Calu3 (cell line): ENCODE measurements at regions not wholly inside any gene's neighbourhood (a gene's known extent, or its start where the extent isn't known, plus 50 kb on each side); places are given as distances from the start of the nearest gene placed in this dataset.

Experiments used
- BruUV-seq: library from RNA; stranded (reverse); fragments of 400-500 nt; replicated peaks from 2 replicates; lab custom pipeline; 2021; lab: Mats Ljungman, UMichigan
- CTCF ChIA-PET: fragments of 300-600 bp; sonication (Branson Sonifier 250); formaldehyde crosslinking; loops from one replicate; lab custom pipeline; 2022; ENCODE audit warnings: antibody characterized with exemption; lab: Charles Lee
- DNase-seq: peaks from one replicate; pipeline ENCODE4 v3.0.0; 2022
- H3K27ac Mint-ChIP-seq: one replicate; pipeline ENCODE4 v1.8.0; 2022; ENCODE audit warnings: mixed read lengths; ENCODE audit not compliant: unreplicated experiment
- H3K27me3 Mint-ChIP-seq: one replicate; pipeline ENCODE4 v1.8.0; 2022; ENCODE audit warnings: mixed read lengths; ENCODE audit not compliant: unreplicated experiment
- H3K36me3 Mint-ChIP-seq: one replicate; pipeline ENCODE4 v1.8.0; 2022; ENCODE audit warnings: mild to moderate bottlenecking, moderate library complexity, mixed read lengths; ENCODE audit not compliant: insufficient read depth, unreplicated experiment
- H3K4me1 Mint-ChIP-seq: one replicate; pipeline ENCODE4 v1.8.0; 2022; ENCODE audit warnings: mild to moderate bottlenecking, low read depth, mixed read lengths; ENCODE audit not compliant: unreplicated experiment
- H3K4me3 Mint-ChIP-seq: one replicate; pipeline ENCODE4 v1.8.0; 2022; ENCODE audit warnings: mild to moderate bottlenecking, low read depth, moderate library complexity, mixed read lengths; ENCODE audit not compliant: unreplicated experiment
- H3K9me3 Mint-ChIP-seq: one replicate; pipeline ENCODE4 v1.8.0; 2022; ENCODE audit warnings: low read depth, mixed read lengths; ENCODE audit not compliant: unreplicated experiment
- intact Hi-C: fragments of 100-400 bp; cut with micrococcal nuclease; formaldehyde crosslinking; loops from one replicate; pipeline ENCODE4 v1.10.0; 2022; ENCODE audit not compliant: unreplicated experiment
- TF ChIP-seq, protein P1 (sequence below): fragments of 200-600 bp; IDR thresholded peaks from one replicate; pipeline ENCODE4 v1.8.0; 2022; ENCODE audit warnings: antibody characterized with exemption; ENCODE audit not compliant: unreplicated experiment

DNA sequence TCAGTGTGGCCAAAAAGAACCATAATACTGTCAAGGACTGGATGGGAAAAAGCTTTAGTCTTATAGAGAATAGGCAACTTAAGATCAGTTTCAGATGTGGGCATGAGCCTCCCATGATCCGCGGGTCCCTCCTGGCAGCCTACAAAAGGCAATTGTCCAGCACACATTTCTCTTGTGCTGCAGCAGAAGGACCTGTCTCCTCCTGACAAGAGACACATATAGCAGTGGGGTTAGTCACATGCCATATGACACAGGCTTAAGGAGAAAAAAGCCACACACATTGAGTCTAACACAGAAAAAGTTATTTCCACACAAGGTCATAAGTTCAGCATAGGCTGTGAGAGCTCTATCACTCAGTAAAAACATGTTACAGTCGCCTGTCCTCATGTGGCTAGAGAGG lies 1378.7 kb upstream of the PRR20A start:
- Mint-ChIP-seq H3K4me3 (no peak overlapping the region), H3K27ac (no peak overlapping the region), H3K9me3 (peaks cover under 1% of the 10 kb centered on the region), H3K4me1 (no peaks in the 10 kb centered on the region), H3K27me3 (no peaks in the 10 kb centered on the region), H3K36me3 (no peaks in the 10 kb centered on the region)
- no TSS peak for BruUV-seq
- TF ChIP-seq, protein P1, sequence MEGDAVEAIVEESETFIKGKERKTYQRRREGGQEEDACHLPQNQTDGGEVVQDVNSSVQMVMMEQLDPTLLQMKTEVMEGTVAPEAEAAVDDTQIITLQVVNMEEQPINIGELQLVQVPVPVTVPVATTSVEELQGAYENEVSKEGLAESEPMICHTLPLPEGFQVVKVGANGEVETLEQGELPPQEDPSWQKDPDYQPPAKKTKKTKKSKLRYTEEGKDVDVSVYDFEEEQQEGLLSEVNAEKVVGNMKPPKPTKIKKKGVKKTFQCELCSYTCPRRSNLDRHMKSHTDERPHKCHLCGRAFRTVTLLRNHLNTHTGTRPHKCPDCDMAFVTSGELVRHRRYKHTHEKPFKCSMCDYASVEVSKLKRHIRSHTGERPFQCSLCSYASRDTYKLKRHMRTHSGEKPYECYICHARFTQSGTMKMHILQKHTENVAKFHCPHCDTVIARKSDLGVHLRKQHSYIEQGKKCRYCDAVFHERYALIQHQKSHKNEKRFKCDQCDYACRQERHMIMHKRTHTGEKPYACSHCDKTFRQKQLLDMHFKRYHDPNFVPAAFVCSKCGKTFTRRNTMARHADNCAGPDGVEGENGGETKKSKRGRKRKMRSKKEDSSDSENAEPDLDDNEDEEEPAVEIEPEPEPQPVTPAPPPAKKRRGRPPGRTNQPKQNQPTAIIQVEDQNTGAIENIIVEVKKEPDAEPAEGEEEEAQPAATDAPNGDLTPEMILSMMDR, result no peak
- intact Hi-C loops, result no loop called here
- no peak for DNase-seq
- CTCF ChIA-PET, result no interaction called here

DNA sequence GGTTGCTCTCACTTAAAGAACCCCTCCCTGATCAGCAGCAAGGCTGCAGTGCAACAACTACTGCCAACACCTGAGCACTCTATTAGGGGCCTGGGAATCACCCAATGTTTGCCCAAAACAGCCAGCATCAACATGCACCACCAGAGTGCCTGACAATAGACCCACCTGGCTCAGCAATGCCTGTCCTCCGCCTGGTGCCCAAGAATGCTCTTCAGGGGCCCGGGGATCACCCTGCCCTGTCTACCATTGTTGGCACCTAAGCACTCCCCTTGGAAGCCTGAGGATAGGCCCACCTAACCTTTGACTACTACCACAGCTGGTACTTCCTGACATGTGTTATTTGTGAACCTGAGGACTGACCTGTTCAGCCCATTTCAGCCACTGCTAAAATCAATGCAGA lies 1363.1 kb upstream of the PRR20A start:
- Mint-ChIP-seq H3K27ac (no peak overlapping the region), H3K36me3 (no peaks in the 10 kb centered on the region), H3K4me1 (no peaks in the 10 kb centered on the region), H3K27me3 (no peaks in the 10 kb centered on the region), H3K9me3 (no peaks in the 10 kb centered on the region), H3K4me3 (no peak overlapping the region)
- BruUV-seq, result no TSS peak
- CTCF ChIA-PET, result no interaction called here
- TF ChIP-seq, protein P1, result no peak
- intact Hi-C loops, result no loop called here
- DNase-seq, result no peak

GRCh38 chr13:55783841-55784240 lies 1356.9 kb upstream of the PRR20A start:
- no TSS peak for BruUV-seq
- no peak for DNase-seq

GRCh38 chr13:55788548-55788947 lies 1352.2 kb upstream of the PRR20A start:
- no peak overlapping the region for H3K27ac Mint-ChIP-seq
- CTCF ChIA-PET, result no interaction called here

More at GRCh38 chr13:55783841-55784240, 1356.9 kb upstream of the PRR20A start:
- Mint-ChIP-seq H3K27me3 (no peaks in the 10 kb centered on the region), H3K36me3 (no peaks in the 10 kb centered on the region), H3K4me1 (no peaks in the 10 kb centered on the region), H3K4me3 (no peak overlapping the region), H3K27ac (no peak overlapping the region), H3K9me3 (peaks cover 2% of the 10 kb centered on the region)
- CTCF ChIA-PET, result no interaction called here
- intact Hi-C loops, result no loop called here
- TF ChIP-seq, protein P1, result no peak

More at GRCh38 chr13:55788548-55788947, 1352.2 kb upstream of the PRR20A start:
- no peaks in the 10 kb centered on the region for H3K36me3 Mint-ChIP-seq
- H3K4me1 Mint-ChIP-seq, result no peaks in the 10 kb centered on the region
- no peak overlapping the region for H3K4me3 Mint-ChIP-seq
- DNase-seq, result no peak
- H3K9me3 Mint-ChIP-seq, result peaks cover 5% of the 10 kb centered on the region
- intact Hi-C loops, result no loop called here
- no TSS peak for BruUV-seq
- no peaks in the 10 kb centered on the region for H3K27me3 Mint-ChIP-seq
- TF ChIP-seq, protein P1, result no peak
